ENCODE measurements at regions not wholly inside any gene's neighbourhood (a gene's known extent, or its start where the extent isn't known, plus 50 kb on each side); places are given as distances from the start of the nearest gene placed in this dataset.

DNA sequence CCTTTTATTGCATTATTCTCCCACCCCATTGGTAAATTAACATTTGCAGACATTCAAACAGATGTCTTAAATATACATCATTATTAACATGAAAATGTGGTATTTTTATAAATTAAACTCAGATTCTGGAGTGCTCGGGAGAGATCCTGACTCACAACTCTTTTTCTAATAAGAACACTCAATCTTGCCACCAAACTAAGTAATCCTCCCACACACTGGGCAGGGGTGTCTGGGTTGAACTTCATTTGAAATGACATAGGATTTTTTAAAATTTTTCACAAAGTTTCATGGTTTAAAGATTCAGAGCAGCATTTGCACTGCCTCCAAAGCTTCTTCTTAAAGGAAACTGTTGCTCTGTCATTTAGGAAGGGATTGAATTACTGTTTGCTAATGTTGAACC, 754.3 kb downstream of the MECOM start:
- no peak for DNase-seq
- intact Hi-C loops (cut with DNase I): no loop called here

DNA sequence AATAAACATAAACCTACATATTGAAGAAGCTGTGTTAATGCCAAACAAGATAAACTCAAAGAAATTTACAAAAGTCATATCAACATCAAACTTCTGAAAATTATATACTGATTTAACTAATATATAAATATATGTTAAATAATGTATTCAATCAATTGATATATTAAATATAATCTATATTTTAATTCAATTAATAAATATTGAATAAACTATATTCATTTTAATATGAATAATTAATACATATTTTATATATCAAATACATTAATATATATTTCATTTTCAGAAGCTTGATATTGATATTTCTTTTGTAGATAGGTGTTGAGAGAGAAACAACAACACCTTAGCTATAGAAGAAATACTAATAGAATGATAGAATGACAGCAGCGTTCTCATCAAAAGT, 768.1 kb downstream of the MECOM start:
- no peak for DNase-seq
- intact Hi-C loops (cut with DNase I): no loop called here

DNA sequence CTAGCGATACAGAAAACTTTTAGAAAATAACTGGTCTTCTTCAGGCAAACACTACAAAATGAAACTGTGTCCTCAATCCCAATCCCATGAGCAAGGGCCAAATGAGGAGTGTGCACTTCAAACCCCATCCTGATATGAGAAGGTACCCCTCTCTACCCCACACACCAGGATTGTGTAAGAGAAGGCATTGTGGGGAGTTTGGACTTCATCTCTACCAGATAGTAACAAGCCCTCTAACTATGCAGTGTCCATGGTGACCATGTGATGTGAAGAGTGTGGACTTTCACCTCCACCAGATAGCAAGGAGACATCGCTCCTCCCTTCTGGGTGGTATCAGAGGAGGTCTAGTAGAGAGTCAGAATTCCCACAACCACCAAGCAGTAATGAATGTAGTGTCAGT, 769.3 kb downstream of the MECOM start:
- intact Hi-C loops (cut with DNase I): no loop called here
- no peak for DNase-seq

DNA sequence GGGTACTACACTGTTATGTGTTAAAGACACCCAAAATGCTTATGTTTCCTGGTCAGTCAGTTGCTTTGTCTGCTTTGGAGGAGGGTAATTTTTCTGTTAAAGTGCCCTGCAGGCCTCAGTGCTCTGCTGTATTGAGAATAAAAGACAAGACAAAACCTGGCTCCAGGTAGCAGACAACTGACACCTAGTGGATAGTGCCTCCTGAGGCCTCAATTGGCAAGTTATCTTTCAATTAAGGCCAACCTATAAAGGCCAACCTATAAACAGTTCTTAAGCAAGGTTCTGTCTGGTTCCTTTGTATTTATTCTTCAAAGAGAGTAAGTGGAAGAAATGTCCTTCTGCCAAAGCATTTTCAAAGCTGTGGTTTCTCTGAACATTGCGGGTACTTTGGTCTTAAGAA, 773.8 kb downstream of the MECOM start:
- no peak for DNase-seq
- intact Hi-C loops (cut with DNase I): no loop called here

DNA sequence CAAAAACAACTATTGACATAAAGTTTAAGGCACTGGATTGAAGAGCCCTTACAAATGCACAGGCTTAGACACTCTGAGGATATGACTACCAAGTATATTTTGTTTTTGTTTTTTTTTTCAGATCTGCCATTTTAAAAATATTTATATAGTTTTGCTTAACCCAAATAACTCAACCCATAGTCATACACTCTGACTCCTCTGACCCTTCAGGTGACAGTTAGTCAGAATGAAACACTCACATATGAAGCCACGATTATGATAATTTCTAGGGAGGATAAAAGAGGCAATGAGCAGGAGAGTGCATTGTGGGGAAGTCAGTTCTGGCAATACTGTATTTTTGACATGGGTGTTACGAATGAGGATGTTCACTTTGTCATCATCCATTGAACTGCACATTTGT, 774.7 kb downstream of the MECOM start:
- intact Hi-C loops (cut with DNase I): no loop called here
- no peak for DNase-seq

DNA sequence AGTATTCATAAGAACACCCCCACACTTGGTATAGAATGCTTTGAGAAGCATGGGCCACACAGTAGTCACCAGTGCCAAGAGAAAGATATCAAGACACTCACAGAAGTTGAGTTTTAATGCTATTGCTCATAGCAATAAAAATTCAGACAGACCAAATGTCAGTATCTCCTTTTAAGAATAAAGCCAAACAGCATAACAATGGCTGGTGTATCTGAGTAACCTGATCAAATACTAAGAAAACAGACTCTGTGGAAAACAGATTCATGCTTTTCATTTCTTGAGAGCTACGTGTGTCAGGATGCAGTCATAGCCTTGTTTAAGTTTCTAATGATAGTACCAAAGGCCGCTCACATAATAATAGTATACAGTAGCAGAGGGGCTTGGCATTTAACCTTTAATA, 778.5 kb downstream of the MECOM start:
- intact Hi-C loops (cut with DNase I): no loop called here
- DNase-seq: no peak

DNA sequence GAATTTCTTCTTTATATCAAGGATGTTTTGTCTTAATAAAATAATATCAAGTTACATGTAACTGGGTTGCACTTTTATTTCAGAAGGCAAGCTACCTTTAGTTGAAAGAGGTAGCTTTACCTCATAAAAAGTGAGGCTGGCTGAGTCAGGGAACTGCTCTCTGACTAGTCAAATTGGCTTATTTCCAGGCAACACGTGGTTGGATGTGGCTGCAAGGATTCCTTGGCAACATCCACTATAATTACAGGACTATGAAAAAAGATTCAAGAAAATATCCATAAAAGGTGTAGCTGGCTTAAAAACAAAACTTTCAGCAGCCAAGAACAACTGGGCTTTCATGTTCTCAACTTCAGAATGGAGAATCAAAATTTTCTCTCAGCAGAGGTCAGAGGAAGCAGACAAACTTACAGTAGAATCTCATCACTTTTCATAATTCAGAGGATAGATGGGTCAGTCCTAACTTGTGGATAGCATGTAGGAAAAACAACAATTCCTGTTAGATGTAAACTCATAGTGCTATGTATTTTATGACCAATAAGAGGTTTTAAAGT, 779.1 kb downstream of the MECOM start:
- intact Hi-C loops (cut with DNase I): no loop called here
- no peak for DNase-seq

DNA sequence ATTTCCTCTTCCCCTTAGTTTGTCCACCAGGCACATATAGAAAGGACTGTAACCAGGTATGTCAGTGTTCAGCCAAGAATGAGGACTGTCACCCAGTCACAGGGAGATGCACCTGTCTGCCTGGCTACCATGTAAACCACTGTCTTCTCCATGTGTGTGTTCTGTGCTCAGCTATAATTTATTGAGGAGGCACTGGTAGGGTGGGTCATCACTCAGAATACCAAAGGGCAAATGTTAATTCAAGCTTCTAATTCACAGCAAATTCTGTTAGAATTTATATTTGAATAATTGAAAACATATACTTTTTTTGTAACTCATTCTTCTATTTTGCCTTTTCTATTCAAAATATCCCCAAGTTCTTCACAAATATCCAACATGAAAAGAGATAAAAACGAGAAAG, 780.4 kb downstream of the MECOM start:
- intact Hi-C loops (cut with DNase I): no loop called here
- DNase-seq: no peak

DNA sequence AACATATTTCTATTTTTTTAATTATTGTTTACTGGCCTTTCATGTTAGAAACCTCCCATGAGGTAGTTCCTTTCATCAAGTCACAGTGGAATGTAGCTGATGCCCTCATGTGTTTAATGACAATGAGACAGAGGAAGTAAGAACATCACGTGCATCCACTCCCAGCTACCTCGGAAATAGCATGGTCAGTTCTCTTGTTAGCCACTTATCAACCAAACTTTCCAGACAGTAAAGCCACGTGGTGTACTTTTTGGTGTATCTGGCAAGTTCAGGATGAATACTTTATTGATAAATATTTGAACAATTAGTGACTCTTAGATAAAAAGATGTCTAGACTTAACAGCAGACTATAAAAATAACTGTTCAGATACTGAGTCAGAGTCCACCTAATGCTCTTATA, 781.7 kb downstream of the MECOM start:
- intact Hi-C loops (cut with DNase I): no loop called here
- no peak for DNase-seq

DNA sequence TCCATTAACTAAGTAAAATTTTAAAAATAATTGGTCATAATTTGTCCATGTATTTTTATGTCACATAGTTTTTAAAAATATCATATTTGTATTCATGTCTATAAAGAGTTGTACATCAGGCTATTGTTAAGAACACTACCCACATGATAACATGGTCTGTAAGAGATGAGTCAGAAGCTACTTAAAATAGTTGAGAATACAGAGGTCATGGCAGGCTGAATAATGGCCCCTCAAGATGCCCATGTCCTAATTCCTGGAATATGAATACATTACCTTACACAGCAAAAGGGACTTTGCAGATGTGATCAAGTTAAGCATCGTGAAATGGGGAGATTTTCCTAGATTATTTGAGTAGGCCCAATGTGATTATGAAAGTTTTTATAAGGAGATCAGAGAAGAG, 782.9 kb upstream of the GOLIM4 start:
- intact Hi-C loops (cut with DNase I): no loop called here
- no peak for DNase-seq

DNA sequence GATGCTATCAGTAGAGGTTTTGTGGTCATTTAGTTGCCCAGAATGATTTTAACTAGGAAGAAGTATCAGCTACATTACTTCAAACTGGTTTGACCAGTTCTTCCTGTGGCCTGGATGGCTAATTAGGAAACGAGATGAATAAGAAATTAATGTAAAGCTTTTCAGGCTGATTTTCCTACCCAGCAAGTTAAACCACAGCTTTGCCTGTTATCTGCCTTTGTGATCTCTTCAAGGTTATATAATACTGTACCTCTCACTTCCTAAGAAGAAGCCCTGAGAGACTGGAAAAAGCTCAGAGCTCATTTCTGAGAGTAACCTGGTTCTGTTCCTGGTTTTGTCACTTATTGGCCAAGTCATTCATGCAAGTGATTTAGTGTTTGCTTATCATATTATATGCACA, 782.2 kb upstream of the GOLIM4 start:
- no peak for DNase-seq
- intact Hi-C loops (cut with DNase I): no loop called here

DNA sequence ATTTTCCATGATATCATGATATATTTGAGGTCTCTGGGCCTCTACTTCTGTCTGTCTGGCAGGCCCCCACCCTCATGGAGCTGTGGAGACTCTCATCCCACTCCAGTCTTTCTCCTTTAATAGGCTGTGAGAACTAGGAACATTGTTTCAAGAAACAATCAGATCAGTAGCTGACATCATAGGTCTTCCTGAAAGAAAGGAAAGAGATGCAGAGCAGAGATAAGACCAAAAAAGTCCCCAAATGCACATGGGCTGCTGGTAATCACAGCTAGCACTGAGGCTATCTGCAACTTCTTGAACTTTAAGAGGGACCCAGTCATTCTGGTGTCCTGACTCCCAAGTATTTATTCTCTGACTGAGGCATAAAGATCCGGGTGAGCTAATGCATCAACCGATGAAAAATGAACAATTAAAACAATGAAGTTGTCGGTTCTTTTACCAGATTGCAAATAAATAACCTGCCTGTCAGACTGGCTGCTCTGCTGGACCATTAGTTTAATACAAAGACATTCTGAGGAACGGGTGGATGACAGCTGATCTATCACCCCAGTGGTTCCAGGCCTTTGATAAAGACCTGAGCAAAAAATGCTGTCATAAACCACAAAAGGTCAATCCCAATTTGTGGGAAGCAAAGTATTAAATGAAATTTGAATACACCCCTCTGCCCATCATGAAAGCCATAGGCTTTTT, 780.8 kb upstream of the GOLIM4 start:
- intact Hi-C loops (cut with DNase I): no loop called here
- no peak for DNase-seq

DNA sequence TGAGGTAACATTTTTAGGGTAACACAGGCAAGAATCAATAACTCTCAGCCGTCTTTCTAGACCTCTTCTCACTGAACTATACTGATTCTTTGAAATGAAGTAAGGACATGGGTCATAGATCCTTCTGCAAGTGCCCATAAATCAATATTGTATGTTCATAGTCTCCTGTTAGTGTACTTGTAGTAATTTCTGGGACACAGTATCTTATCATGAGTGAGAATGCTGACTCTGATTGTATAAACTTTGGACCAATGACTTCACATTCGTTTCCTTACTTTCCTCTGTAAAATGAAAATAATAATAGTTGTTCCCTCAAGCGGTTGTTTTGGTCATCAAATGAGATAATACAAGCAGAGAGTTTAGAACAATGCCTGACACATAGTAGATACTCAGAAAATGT, 777.1 kb upstream of the GOLIM4 start:
- intact Hi-C loops (cut with DNase I): no loop called here

DNA sequence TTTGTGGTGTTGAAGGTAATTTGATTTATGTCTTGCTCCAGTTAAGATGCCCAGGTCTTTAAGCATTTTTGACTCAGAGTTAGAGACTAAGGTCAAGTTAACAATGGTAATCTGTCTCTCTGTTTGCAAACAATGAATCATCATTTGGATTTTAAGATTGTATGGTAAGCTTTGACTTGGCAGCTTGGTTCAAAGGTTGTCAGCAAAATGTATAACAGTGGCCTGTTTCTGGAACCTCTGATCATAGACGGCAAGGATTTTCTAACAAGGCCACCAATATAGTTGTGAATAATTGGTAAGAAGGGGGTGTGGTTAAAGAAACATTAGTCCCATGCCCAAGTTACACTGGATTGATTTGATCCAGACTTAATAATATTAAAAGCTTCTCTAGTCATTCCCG, 775.2 kb upstream of the GOLIM4 start:
- DNase-seq: no peak
- intact Hi-C loops (cut with DNase I): no loop called here

More for the DNA sequence above, 777.1 kb upstream of the GOLIM4 start:
- no peak for DNase-seq

DNA sequence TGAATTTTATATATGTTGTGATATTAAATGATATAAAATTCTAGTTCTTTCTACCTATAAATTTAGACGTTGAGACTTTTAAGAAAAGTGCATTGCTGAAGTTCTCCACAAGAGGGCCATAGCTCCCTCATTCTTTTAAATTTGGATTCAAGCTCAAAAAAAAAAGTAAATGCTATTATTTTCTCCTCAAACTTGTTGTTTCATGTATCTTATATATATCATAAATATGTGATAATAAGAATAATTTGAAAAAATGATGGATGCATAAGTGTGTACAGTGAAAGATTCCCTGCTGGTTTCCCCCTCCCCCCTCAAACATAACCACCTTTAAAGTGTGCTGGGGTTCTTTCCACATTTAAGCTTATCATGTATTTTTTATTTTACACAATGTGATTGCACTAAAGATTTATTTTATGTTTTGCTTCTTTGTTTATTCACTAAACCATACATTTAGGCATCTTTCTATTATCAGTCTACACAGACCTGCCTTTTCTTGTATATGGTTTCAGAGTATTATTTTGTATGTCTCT, 769.4 kb upstream of the GOLIM4 start:
- intact Hi-C loops (cut with DNase I): loop anchor here (10.0 kb wide), 1 partner anchor 800 kb away; the partner anchor contains the start of gene MECOM
- no peak for DNase-seq

DNA sequence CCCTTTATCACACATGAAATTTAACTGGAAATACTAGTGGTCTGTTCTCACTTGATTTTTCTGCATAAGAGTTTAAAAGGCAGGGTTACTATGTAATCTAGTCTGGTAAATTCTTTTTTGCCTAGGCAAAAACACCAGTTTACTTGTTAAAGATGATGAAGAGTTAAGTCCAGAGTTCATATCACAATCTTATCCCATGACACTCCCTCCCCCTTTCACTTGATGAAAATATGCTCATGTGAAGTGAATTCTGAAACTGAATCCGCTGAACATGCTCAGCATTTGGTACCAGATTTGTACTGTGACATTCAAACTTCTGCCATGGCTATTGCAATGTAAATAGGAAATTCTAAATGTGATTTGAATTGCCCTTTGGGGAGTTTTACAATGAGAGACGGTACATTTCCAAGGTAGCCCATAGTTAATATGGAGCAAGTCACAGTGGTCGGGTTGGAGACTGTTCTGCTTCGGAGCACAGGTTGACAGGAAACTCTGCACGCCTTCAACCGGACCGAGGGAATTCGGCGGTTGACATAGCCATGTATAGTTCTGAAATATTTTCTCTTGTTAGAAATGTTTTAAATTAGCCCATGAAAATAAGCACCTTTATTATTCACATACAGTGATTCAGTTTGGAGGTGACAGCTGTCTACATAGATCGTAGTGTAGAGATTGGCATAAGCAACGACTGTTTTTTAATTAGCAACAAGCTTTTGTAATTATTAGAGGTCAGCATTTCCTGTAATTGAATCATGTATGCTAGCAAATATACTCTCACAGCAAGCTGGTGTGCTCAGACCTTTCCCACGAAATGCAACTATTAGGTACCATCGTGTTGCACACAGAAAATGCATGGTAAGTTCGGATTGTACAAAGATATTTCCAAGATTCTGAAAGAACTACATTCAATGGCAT, 768.6 kb upstream of the GOLIM4 start:
- DNase-seq: peak in 1 of 10 donors; percentile 75
- intact Hi-C loops (cut with DNase I): loop anchor here (10.0 kb wide), 1 partner anchor 800 kb away; the partner anchor contains the start of gene MECOM

DNA sequence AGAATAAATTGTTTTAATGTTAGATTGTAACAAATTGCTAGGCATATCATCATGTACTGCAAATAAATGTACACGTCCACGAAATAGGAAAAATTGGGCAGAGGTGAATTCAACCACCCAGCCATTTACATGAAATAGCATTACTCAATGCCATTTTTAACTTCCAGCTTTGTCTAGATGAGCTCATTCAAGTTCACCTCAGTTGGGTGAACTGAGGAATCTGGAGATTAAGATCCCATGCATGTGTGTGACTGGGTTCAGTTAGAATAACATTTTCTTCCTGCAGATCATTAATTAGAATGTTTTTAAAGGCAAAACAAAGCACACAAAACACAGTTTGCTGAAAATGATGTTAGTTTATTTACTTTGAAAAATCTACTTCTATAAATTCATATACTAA, 767.8 kb upstream of the GOLIM4 start:
- intact Hi-C loops (cut with DNase I): loop anchor here (10.0 kb wide), 1 partner anchor 801 kb away; the partner anchor contains the start of gene MECOM

DNA sequence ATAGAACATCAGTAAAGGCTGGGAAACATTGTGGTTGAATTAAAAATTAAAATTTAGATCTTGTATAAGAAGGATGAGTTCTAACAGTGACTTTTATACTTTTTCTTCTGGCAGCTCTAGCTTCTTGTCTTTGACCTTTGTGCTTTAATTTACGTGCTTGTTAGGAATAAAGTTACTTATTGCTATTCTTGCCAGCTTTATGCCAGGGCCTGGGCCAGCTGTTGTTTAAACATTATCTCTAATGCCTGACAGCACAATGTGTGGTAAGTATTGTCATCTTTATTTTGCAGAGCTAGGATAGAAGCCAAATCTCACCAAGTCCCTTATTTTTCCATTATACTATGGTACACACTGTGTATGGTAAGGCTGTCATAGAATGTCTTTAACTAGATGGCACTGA, 766.7 kb upstream of the GOLIM4 start:
- intact Hi-C loops (cut with DNase I): loop anchor here (10.0 kb wide), 1 partner anchor 802 kb away; the partner anchor contains the start of gene MECOM
- no peak for DNase-seq

More for the DNA sequence above, 767.8 kb upstream of the GOLIM4 start:
- DNase-seq: no peak

DNA sequence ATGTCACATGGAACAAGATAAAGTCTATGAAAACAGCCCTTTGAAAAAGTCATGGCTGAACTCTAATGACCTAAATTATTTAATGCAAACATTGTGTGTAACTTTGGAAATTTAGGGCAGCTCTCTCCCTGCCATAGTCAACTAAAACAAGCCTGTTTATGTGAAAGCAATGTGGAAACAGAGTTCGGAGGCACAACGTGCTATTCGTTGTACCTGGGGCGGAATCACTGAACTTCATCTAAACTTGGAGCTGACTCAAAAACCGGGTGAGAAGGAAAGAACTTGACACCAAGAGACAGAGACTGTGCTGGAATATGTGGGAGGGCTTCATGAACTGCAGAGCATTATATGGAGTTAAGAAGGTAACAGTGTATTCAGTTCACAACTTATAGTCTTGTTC, 764.9 kb upstream of the GOLIM4 start:
- intact Hi-C loops (cut with DNase I): loop anchor here (10.0 kb wide), 1 partner anchor 804 kb away; the partner anchor contains the start of gene MECOM

DNA sequence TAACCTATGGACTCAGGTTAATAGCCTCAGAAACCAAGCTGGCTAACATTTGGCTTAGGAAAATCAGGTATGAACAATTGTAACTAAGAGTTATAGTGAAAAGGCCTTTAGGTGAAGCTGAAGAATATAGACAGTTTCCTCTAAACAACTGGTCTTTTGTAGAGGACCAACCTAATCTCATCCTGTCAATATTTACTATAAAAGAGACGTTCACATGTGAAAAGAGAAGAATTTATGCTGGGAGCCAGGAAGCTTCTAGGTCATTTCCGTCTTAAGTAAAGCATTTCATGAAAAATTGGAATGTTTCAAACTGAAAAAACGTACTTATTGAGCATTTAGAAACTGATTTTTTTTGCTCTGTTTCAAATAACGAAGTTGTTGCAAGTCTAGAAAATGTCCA, 764.3 kb upstream of the GOLIM4 start:
- intact Hi-C loops (cut with DNase I): loop anchor here (10.0 kb wide), 1 partner anchor 805 kb away; the partner anchor contains the start of gene MECOM
- DNase-seq: no peak

More for the DNA sequence above, 764.9 kb upstream of the GOLIM4 start:
- no peak for DNase-seq

DNA sequence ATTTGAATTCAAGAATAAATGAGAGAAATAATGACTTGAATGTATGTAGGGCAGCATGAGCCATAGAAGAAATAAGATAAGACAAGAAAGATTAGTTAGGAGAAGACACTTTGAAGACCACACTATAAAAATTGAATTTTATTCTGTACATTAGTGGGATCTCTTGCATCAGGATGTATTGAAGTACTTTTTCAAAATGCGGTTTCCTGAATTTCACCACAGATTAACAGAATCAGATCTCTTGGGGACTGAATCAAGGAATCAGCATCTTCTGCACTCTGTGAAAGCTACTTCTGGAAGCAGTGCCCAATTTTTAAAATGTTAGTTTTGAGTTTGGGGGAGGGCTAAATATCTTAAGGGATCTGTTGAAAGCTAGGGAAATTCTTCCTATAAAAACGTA, 763.9 kb upstream of the GOLIM4 start:
- intact Hi-C loops (cut with DNase I): no loop called here
- DNase-seq: no peak
